B cell (primary cell): ENCODE measurements at regions not wholly inside any gene's neighbourhood (a gene's known extent, or its start where the extent isn't known, plus 50 kb on each side); places are given as distances from the start of the nearest gene placed in this dataset.

Experiments
- CTCF ChIP-seq: fragments of 200-600 bp; IDR thresholded peaks from one replicate; pipeline ENCODE4 v1.8.0; 2022; ENCODE audit warnings: antibody characterized with exemption, mild to moderate bottlenecking
- EZH2 ChIP-seq: IDR thresholded peaks from 2 replicates; pipeline ENCODE4 v1.6.1; 2012; ENCODE audit warnings: borderline replicate concordance, low read depth, mild to moderate bottlenecking, moderate library complexity, low read length; ENCODE audit not compliant: insufficient read depth, poor library complexity, severe bottlenecking

- TF ChIP-seq CTCF (no peak), EZH2 (no peak)
Observed at GRCh38 chr16:79295162-79295561, 305.4 kb downstream of the MAF start.
